Smooth muscle cell (in vitro differentiated cells): ENCODE measurements at regions not wholly inside any gene's neighbourhood (a gene's known extent, or its start where the extent isn't known, plus 50 kb on each side); places are given as distances from the start of the nearest gene placed in this dataset.

Experiments
- DNase-seq: peaks from one replicate; lab custom pipeline; 2025; ENCODE audit not compliant: unreplicated experiment; lab: John Stamatoyannopoulos, UW
- H2AFZ ChIP-seq: fragments of 200-600 bp; sonication (generic); 2 replicates; pipeline ENCODE4 v1.6.0; 2016; ENCODE audit warnings: antibody characterized with exemption, low read depth, mild to moderate bottlenecking
- H3F3A ChIP-seq: fragments of 200-600 bp; sonication (generic); 2 replicates; pipeline ENCODE4 v1.6.0; 2017; ENCODE audit warnings: antibody characterized with exemption, low read depth
- H3K27ac ChIP-seq: fragments of 200-600 bp; sonication (generic); 2 replicates; pipeline ENCODE4 v1.5.1; 2016; ENCODE audit warnings: low read depth, mild to moderate bottlenecking
- H3K27me3 ChIP-seq: fragments of 200-600 bp; sonication (generic); 2 replicates; pipeline ENCODE4 v1.6.1; 2016; ENCODE audit warnings: low read depth, mild to moderate bottlenecking
- H3K36me3 ChIP-seq: fragments of 200-600 bp; sonication (generic); 2 replicates; pipeline ENCODE4 v1.5.1; 2016; ENCODE audit warnings: low read depth
- H3K4me1 ChIP-seq: fragments of 200-600 bp; sonication (generic); 2 replicates; pipeline ENCODE4 v1.5.1; 2016; ENCODE audit warnings: low read depth
- H3K4me2 ChIP-seq: fragments of 200-600 bp; sonication (generic); 2 replicates; pipeline ENCODE4 v1.6.0; 2016; ENCODE audit warnings: mild to moderate bottlenecking
- H3K4me3 ChIP-seq: fragments of 200-600 bp; sonication (generic); 2 replicates; pipeline ENCODE4 v1.5.1; 2016; ENCODE audit warnings: mild to moderate bottlenecking
- H3K79me2 ChIP-seq: fragments of 200-600 bp; sonication (generic); 2 replicates; pipeline ENCODE4 v1.6.0; 2016; ENCODE audit warnings: low read depth, mild to moderate bottlenecking
- H3K9ac ChIP-seq: fragments of 200-600 bp; sonication (generic); 2 replicates; pipeline ENCODE4 v1.6.0; 2016; ENCODE audit warnings: low read depth
- H3K9me3 ChIP-seq: fragments of 200-600 bp; sonication (generic); replicated peaks from 2 replicates; pipeline ENCODE4 v1.5.1; 2016; ENCODE audit warnings: low read depth
- H4K20me1 ChIP-seq: fragments of 200-600 bp; sonication (generic); 2 replicates; pipeline ENCODE4 v1.6.0; 2016; ENCODE audit warnings: low read depth
- WGBS: methylation state at CpG from one replicate; pipeline ENCODE4 v1.1.7; 2016; ENCODE audit warnings: low lambda C conversion rate; 5-methylcytosine and 5-hydroxymethylcytosine counted together
- TF ChIP-seq, protein P1 (sequence below): fragments of 200-600 bp; sonication (generic); IDR thresholded peaks from 2 replicates; pipeline ENCODE4 v1.5.1; 2017; ENCODE audit warnings: borderline replicate concordance, mild to moderate bottlenecking, antibody characterized with exemption; ENCODE audit not compliant: insufficient read depth, poor library complexity, severe bottlenecking

DNA sequence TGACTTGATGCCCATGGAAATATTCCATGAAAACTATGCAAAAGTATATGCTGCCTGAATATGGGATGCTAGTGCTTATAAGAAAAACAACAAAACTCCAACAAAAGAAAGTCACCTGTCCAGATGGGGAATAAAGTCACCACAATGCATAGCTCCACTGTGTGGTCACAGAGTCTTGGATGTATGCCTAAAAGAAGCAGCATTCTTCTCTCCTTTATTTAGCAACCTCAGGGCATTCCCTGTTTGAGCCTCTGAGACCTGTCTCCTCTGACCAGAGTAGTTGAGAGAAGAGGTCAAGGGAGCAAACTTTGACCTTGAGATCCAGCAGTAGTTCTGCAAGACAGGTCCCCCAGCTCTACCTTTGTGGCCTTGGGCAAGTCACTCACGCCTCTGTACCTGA, 287.5 kb downstream of the MED10 start:
- Histone ChIP-seq H2AFZ (no peak overlapping the region), H3K9ac (no peak overlapping the region), H3K4me1 (no peaks in the 10 kb centered on the region), H3K27me3 (no peaks in the 10 kb centered on the region), H3K36me3 (no peaks in the 10 kb centered on the region), H3K79me2 (no peaks in the 10 kb centered on the region), H4K20me1 (no peaks in the 10 kb centered on the region), H3F3A (no peaks in the 10 kb centered on the region), H3K27ac (no peak overlapping the region), H3K4me3 (no peak overlapping the region), H3K4me2 (no peak overlapping the region), H3K9me3 (no peaks in the 10 kb centered on the region)
- DNase-seq = no peak
- TF ChIP-seq, protein P1, sequence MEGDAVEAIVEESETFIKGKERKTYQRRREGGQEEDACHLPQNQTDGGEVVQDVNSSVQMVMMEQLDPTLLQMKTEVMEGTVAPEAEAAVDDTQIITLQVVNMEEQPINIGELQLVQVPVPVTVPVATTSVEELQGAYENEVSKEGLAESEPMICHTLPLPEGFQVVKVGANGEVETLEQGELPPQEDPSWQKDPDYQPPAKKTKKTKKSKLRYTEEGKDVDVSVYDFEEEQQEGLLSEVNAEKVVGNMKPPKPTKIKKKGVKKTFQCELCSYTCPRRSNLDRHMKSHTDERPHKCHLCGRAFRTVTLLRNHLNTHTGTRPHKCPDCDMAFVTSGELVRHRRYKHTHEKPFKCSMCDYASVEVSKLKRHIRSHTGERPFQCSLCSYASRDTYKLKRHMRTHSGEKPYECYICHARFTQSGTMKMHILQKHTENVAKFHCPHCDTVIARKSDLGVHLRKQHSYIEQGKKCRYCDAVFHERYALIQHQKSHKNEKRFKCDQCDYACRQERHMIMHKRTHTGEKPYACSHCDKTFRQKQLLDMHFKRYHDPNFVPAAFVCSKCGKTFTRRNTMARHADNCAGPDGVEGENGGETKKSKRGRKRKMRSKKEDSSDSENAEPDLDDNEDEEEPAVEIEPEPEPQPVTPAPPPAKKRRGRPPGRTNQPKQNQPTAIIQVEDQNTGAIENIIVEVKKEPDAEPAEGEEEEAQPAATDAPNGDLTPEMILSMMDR = no peak
- 100% methylated on average over 1 of the region's 1 CpG for WGBS

DNA sequence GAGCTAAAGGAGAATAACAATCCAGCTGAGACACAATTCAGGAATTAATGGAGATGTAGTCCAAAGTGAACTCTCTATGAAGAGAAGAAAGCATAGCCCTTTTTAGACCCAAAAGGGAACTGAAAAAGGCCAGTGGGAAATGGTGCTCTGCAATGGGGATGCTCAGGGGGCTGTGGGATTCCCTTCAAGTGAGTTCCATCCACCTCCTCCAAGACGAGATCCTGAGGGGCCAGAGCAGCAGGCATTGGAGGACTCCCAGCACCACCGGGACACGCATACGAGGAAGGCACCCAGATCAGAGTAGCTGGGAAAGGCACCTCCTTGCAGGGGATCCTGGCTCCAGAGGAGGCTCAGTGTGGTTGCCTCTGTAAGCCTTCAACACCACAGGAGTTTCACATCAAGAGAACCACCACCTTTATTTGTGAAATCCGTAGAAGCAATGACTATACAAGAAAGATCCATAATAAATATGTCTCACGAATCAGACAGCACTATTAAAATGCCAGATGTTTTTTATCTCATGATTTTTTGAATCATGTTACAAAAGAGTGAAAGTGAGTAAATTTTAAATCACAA, 288.2 kb downstream of the MED10 start:
- Histone ChIP-seq H3K4me1 (no peaks in the 10 kb centered on the region), H3K27ac (no peak overlapping the region), H3K9ac (no peak overlapping the region), H2AFZ (no peak overlapping the region), H3K36me3 (no peaks in the 10 kb centered on the region), H3K4me3 (no peak overlapping the region), H3K79me2 (no peaks in the 10 kb centered on the region), H4K20me1 (no peaks in the 10 kb centered on the region), H3K27me3 (no peaks in the 10 kb centered on the region), H3K4me2 (no peak overlapping the region), H3F3A (no peaks in the 10 kb centered on the region), H3K9me3 (no peaks in the 10 kb centered on the region)
- TF ChIP-seq, protein P1 = no peak
- WGBS = 83% methylated on average over 6 of the region's 6 CpGs
- no peak for DNase-seq

DNA sequence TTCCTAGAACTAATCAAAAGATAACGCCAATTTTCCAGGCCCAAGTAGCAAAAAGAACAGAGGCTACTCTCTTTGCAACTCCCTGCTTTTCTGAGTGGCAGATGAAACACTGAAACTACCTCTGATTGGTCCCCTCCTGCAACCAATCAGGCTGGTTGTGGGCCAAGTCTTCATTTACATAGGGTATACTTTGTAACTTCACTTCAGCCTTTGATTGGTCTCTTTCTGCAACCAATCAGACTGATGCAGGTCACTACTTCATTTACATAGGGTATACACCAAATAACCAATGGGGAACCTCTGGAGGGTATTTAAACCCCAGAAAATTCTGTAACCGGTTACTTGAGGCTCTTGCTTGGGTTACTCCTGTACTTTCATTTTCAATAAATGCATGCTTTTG, 289.6 kb downstream of the MED10 start:
- Histone ChIP-seq H3K27ac (no peak overlapping the region), H2AFZ (no peak overlapping the region), H3K27me3 (no peaks in the 10 kb centered on the region), H3F3A (no peaks in the 10 kb centered on the region), H4K20me1 (no peaks in the 10 kb centered on the region), H3K4me2 (no peak overlapping the region), H3K79me2 (no peaks in the 10 kb centered on the region), H3K9ac (no peak overlapping the region), H3K9me3 (no peaks in the 10 kb centered on the region), H3K4me1 (no peaks in the 10 kb centered on the region), H3K4me3 (no peak overlapping the region), H3K36me3 (no peaks in the 10 kb centered on the region)
- 93% methylated on average over 2 of the region's 2 CpGs for WGBS
- no peak for DNase-seq
- TF ChIP-seq, protein P1 = no peak

DNA sequence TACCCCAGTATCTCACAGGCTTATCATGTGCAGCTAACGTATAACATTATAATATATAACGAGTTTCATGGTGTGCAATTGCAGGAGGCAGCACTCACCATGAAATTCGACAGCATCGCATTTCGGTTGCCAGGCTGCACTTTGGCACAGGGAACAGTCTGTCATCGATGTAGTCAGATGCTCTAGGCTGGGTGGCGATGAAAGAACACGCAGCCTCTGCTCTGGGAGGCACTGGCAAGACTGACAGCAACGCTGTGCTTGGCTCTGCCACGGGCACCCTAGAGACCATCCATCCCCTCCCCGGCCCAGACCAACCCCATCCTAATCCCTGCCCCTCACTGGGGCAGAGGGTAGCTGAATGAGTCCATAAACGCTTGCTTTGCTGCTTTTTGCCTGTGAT, 290.8 kb downstream of the MED10 start:
- 92% methylated on average over 12 of the region's 12 CpGs for WGBS
- no peak for DNase-seq
- H3K36me3 ChIP-seq = no peaks in the 10 kb centered on the region
- no peaks in the 10 kb centered on the region for H3K27me3 ChIP-seq
- H3K9me3 ChIP-seq = no peaks in the 10 kb centered on the region
- TF ChIP-seq, protein P1 = no peak
- H3K4me3 ChIP-seq = no peak overlapping the region
- H3K79me2 ChIP-seq = no peaks in the 10 kb centered on the region
- H3K4me2 ChIP-seq = no peak overlapping the region
- H3F3A ChIP-seq = no peaks in the 10 kb centered on the region
- H3K27ac ChIP-seq = no peak overlapping the region
- no peaks in the 10 kb centered on the region for H4K20me1 ChIP-seq
- no peaks in the 10 kb centered on the region for H3K4me1 ChIP-seq
- H3K9ac ChIP-seq = no peak overlapping the region
- H2AFZ ChIP-seq = no peak overlapping the region
